ENCODE measurements at regions not wholly inside any gene's neighbourhood (a gene's known extent, or its start where the extent isn't known, plus 50 kb on each side); places are given as distances from the start of the nearest gene placed in this dataset.
A peak's percentile ranks its signal among the peaks of the same experiment; 100 is the strongest.

DNA sequence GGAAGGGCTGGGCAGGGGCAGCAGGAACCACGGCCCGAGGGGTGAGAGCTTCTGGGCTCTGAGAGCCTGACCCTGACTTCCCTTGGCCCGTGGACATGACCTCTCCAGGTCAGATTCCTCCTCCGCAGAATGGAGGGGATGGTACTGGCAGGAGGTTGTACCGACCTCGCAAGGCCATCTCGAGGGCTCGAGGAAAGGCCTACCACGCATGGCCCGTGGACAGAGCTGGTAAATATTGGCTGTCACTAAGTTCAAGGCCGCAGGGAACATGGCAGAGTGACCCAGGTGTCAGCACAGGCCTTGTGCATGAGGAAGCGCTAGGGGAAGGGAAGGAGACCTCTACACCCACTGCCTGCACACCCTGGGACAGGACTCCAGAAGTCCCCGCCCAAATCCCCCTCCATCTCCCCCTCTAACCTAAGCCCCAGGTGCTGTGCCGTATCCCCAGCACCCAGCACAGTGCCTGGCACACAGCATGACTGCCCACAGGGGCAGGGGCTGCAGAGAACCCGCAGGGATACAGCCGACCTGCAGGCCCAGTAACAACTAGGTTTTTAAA lies 54.9 kb upstream of the PPP2R5C start:
- no peak for DNase-seq (ENCODE audit: low read depth in 2 of 2)

DNA sequence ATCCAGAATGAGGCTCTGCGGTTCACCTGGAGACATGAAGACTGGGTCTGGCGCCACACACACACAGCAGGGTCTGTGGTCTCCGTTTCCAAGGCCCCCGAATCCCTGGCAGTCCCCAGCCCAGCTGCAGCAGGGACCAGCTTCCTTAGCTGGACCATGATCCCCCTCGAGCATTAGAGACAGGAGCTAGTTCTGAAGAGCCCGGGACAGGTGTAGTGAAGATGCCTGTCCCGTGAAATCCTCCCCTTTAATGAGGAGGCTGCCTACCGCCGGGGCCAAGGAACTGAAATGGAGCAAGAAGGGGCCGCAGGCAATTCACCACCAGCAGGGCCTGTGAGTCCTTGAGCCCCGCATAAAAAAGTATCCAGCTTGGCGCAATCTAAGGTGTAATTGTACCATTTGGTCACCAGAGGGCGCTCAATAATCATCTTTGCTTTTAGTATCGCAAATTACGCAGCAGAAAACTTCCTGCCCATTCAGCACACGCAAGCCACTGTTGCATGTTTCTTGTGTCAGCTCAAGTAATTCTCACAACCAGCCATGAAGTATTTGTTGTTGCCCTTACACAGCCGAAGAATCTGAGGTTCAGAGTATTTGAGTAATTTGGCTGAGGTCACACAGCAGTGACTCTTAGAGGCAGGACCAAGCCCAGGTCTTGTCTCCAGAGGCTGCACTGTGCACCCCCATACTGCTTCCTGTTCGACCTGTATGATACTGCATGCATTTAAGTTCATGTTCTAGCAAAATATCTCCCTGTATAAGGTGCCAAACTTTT lies 54.3 kb upstream of the PPP2R5C start:
- peak in 1 of 2 donors; percentile 43 for DNase-seq (ENCODE audit: low read depth in 2 of 2)

DNA sequence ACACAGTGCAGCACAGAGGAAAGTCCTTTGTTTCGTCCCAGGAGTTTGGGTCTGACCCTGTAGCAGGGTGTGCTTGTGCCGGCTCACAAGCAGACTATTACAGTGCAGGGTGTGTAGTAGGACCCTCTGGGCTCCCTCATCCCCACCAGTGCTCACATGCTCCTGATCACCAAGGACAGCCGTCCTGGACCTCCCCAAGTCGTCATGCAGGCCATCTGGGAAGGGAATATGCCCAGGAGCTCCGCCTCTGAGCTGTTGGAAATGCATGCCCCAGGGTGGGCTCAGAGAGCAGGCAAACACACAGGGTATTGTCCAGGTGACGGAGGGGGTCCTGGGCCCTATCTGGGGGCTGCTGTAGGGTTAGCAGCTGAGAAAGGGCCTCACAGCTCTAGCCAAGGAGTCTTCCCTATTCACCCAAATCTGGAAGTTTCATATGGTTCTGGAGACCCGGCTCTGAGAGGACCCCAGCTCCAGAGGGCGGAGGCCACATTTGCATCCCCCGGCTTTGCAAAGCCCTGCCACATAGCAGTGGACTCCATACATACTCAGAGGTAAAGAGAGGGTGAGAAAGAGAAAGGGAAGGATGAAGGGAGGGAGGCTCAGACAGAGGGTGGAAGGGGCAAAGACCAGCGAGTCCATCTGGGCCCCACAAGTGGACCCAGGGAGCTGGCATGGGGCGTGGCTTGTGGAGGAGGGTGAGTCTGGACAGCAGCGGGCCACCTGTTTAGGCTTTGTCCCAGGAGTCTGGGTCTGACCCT lies 53.5 kb upstream of the PPP2R5C start:
- DNase-seq (ENCODE audit: low read depth in 2 of 2) = no peak

DNA sequence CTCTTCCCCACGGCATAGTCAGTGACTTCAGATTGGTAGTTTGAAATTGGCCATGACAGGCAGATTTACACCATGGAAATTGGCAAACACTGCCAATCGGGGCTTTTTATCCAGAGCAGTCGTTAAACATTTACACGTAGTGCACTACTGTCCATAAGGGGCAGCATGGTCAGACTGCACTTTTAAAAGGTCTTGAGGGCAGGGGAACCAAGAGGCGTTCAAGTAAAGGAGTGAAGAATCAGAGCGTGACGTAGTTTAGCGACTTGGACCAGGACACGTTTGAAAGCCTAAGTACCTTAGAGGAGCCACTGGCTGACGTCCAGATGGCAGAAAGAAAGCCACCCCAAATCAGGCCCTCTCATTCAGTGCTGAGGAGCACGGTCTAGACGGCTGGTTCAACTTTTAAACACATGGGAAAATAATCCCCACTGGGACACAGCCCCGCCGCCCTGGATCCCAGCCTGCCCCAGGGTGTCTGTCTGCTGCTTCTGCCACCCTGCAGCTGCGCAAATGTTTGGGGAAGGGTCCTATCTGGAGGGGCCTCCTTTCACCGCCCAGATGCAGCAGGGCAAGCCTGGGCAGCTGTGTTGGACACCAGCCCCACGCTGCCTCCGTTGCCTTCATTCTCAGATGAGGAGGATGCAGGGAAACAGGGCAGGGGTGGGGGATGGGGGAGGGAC lies 52.5 kb upstream of the PPP2R5C start:
- DNase-seq (ENCODE audit: low read depth in 2 of 2) = no peak

DNA sequence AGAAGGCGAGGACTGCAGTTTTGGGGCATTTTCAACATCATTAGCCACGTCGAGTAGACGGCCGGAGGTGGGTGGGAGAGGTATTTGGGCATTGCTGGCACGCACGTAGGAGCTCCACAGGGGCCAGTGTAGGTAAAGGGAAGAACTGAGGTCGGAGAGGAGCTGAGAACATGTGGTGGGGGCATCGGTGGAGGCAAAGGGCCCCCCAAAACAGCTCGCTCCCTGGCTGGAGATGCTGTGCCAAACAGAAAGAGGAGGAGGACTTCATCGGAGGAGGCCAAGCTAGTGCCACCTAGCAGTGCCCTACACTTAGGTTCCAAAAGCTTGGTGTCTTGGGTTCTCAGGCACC lies 52.0 kb upstream of the PPP2R5C start:
- no peak for DNase-seq (ENCODE audit: low read depth in 2 of 2)

DNA sequence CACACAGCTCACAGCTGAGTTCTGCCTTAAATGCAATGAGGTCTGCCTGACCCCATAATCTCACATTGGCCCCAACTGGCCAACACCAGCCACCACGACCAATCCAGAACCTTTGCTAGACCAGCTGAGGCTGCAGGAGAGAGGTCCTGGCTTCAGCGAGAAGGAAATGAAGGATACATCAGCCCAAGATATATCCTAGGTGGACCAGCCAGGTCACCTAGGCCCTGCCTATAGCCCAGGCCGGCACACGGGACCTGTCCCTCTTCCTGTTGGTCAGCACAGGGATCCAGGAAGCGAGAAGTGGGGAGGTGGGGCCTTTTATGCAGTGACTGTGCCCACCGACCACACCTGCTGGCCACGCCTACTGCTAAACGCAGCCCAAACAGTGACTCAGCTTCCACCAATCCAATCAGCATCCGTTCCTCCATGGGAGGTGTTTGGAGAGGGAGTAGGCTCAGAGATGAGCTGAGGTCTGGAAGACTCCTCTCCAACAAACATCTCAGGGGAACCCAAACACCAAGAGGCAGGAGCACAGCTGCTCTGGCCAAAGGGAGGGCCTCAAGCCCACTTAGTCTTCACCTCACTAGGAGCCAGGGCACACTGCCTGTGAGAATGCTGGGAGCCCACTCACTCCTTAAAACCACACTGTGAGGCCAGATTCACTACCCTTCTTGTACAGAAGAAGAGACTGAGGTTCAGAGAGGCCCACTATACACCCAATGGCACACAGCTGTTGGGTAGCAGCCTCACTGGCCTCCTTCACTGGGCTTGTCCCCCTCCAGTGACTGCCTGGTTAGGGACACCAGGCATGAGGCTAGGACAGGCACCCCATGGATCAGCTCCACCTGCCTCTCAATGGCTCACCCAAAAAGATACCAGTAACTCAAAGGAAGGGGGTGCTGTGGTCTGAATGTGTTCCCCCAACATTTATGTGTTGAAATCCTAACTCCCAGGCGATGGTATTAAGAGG lies 51.3 kb upstream of the PPP2R5C start:
- DNase-seq (ENCODE audit: low read depth in 2 of 2) = no peak

DNA sequence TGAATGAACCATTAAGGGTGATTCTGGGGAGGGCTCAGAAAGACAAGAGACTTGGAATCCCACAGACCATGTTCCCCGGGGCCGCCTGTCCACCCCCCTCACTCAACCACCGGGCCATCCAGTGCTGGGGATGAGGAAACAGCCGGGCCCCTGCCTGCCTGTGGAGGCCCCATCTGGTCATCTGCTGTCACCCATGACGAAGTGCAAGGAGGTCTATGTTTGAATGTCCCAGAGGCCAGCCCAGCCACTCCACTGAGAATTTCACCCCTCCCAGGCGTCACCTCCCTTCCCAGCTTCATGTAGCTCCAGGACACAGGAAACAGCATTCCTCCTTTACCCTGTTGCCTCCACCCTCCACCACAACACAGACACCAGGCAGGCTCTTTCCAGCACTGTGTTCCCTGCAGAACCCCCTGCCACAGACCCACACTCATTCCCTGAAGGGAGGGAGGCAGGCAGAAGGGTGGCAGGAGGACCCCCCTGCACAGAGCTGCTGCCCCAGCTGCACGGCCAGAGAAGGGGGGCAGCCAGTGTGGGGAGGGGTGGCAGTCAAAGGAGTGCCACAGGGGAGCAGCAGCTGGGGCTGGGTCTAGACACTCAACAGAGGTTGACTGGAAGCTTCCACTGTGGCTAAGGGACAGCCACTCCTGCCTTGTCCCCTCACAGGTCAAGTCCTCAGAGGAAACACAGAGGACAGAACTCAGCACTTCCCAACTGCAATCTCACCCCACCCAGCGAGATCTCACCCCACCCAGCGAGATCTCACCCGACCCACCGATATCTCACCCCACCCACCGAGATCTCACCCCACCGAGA lies 50.3 kb upstream of the PPP2R5C start:
- no peak for DNase-seq (ENCODE audit: low read depth in 2 of 2)

Measured in activated CD8-positive, alpha-beta memory T cell treated with anti-CD3 and anti-CD28 coated beads for 4 hours (primary cell).